Skin of body (tissue), 1 donor: ENCODE measurements at regions not wholly inside any gene's neighbourhood (a gene's known extent, or its start where the extent isn't known, plus 50 kb on each side); places are given as distances from the start of the nearest gene placed in this dataset.

Source experiments
- DNase-seq: peaks from one replicate; lab custom pipeline; 2025; lab: John Stamatoyannopoulos, UW

- no peak for DNase-seq
Measured at GRCh38 chr4:41318839-41319530, 62.3 kb downstream of the UCHL1 start.

GRCh38 chr4:41319553-41319952 lies 62.8 kb downstream of the UCHL1 start:
- DNase-seq = no peak

- no peak for DNase-seq
Measured at GRCh38 chr4:41320278-41320677, 63.5 kb downstream of the UCHL1 start.

- DNase-seq = no peak
Measured at GRCh38 chr4:41320786-41321185, 64.1 kb downstream of the UCHL1 start.

- no peak for DNase-seq
Measured at GRCh38 chr4:41321216-41321945, 64.7 kb downstream of the UCHL1 start.

- no peak for DNase-seq
Measured at GRCh38 chr4:41322617-41323016, 65.9 kb downstream of the UCHL1 start.

- DNase-seq = no peak
Measured at GRCh38 chr4:41323179-41323578, 66.5 kb downstream of the UCHL1 start.

- DNase-seq = no peak
Measured at GRCh38 chr4:41323706-41324105, 67.0 kb downstream of the UCHL1 start.

- DNase-seq = no peak
Measured at GRCh38 chr4:41324861-41325260, 68.1 kb downstream of the UCHL1 start.

GRCh38 chr4:41325901-41326300 lies 69.2 kb downstream of the UCHL1 start:
- no peak for DNase-seq

GRCh38 chr4:41326776-41327175 lies 70.0 kb downstream of the UCHL1 start:
- DNase-seq = no peak

GRCh38 chr4:41327770-41328169 lies 71.0 kb downstream of the UCHL1 start:
- DNase-seq = no peak

GRCh38 chr4:41329361-41329760 lies 72.6 kb downstream of the UCHL1 start:
- no peak for DNase-seq

- no peak for DNase-seq
Measured at GRCh38 chr4:41331224-41331623, 74.5 kb downstream of the UCHL1 start.

- no peak for DNase-seq
Measured at GRCh38 chr4:41332510-41333054, 75.9 kb downstream of the UCHL1 start.

GRCh38 chr4:41334182-41334581 lies 77.5 kb downstream of the UCHL1 start:
- no peak for DNase-seq

- peak; percentile 94 for DNase-seq
Measured at GRCh38 chr4:41339812-41340809, 83.4 kb downstream of the UCHL1 start.

- peak; percentile 65 for DNase-seq
Measured at GRCh38 chr4:41346306-41347061, 89.8 kb downstream of the UCHL1 start.

GRCh38 chr4:41349021-41349420 lies 92.3 kb downstream of the UCHL1 start:
- no peak for DNase-seq

GRCh38 chr4:41358647-41359421 lies 102.1 kb downstream of the UCHL1 start:
- DNase-seq = no peak
